ENCODE measurements at regions not wholly inside any gene's neighbourhood (a gene's known extent, or its start where the extent isn't known, plus 50 kb on each side); places are given as distances from the start of the nearest gene placed in this dataset.
"Not testable (repeated sequence)": the region's sequence is repeated elsewhere in the genome, so short reads cannot be mapped to it uniquely, and the experiment has no call there.

GRCh38 chr10:3874990-3875841, 90.2 kb upstream of the KLF6 start:
- dilution Hi-C loops (cut with MboI; ENCODE audit: extremely low pct_ligation_motif_present, low sequenced_read_pairs) (no loop called here), intact Hi-C loops (cut with micrococcal nuclease) (no loop called here)
- Histone ChIP-seq H3K9ac (replicated peaks; ENCODE audit: extremely low read depth, insufficient read depth, low read length) (no peak overlapping the region), H3K4me1 (ENCODE audit: control insufficient read depth, extremely low read depth, insufficient read depth, low read length) (peaks cover 13% of the 10 kb centered on the region), H4K20me1 (replicated peaks; ENCODE audit: control insufficient read depth, extremely low read depth, insufficient read depth, low read length) (no peaks in the 10 kb centered on the region), H3K4me2 (ENCODE audit: insufficient read depth, low read length) (no peak overlapping the region), H2AFZ (ENCODE audit: low read depth, low read length) (no peak overlapping the region), H3K4me3 (replicated peaks in 1 of 3; ENCODE audit: insufficient read depth in 1 of 3, low read depth in 1 of 3, low read length in 3 of 3) (no peak overlapping the region), H3K9me3 (replicated peaks; ENCODE audit: control insufficient read depth, insufficient read depth, low read length) (no peaks in the 10 kb centered on the region), H3K27ac (ENCODE audit: insufficient read depth, low read depth, low read length) (no peak overlapping the region), H3K27me3 (ENCODE audit: control insufficient read depth in 2 of 2, insufficient read depth in 2 of 2, low read length in 2 of 2) (no peaks in the 10 kb centered on the region), H3K9me1 (replicated peaks; ENCODE audit: control insufficient read depth, extremely low read depth, insufficient read depth, low read length) (no peaks in the 10 kb centered on the region), H3K79me2 (ENCODE audit: control insufficient read depth, insufficient read depth, low read length) (no peaks in the 10 kb centered on the region), H3K36me3 (ENCODE audit: control insufficient read depth in 2 of 2, extremely low read depth in 1 of 2, insufficient read depth in 2 of 2, low read length in 2 of 2) (no peaks in the 10 kb centered on the region)
- TF ChIP-seq POLR2A (IDR thresholded peaks at IDR 0.05; ENCODE audit: low read depth, low read length): no peak
- FAIRE-seq (no peak), DNase-seq (ENCODE audit: low read depth, low spot score) (no peak)
- CTCF ChIA-PET: interaction anchor here (1.0 to 1.6 kb wide), 2 partner anchors 10 to 14 kb away, joined by 3 to 7 read pairs; no protein-coding TSS in a partner anchor
- POLR2A ChIA-PET: interaction anchor here (1.0 kb wide), 1 partner anchor 90 kb away, joined by 3 read pairs; the partner anchor contains the start of gene KLF6
- BruUV-seq (replicated peaks): no TSS peak

GRCh38 chr10:3874610-3874989, 89.6 kb upstream of the KLF6 start:
- H3K79me2 ChIP-seq (ENCODE audit: control insufficient read depth, insufficient read depth, low read length); H3K9ac ChIP-seq (replicated peaks; ENCODE audit: extremely low read depth, insufficient read depth, low read length); intact Hi-C loops (cut with micrococcal nuclease); BruUV-seq (replicated peaks); H3K27ac ChIP-seq (ENCODE audit: insufficient read depth, low read depth, low read length); H3K9me3 ChIP-seq (replicated peaks; ENCODE audit: control insufficient read depth, insufficient read depth, low read length); H4K20me1 ChIP-seq (replicated peaks; ENCODE audit: control insufficient read depth, extremely low read depth, insufficient read depth, low read length); dilution Hi-C loops (cut with MboI; ENCODE audit: extremely low pct_ligation_motif_present, low sequenced_read_pairs); H3K27me3 ChIP-seq (ENCODE audit: control insufficient read depth in 2 of 2, insufficient read depth in 2 of 2, low read length in 2 of 2); H3K4me3 ChIP-seq (replicated peaks in 1 of 3; ENCODE audit: insufficient read depth in 1 of 3, low read depth in 1 of 3, low read length in 3 of 3); H3K9me1 ChIP-seq (replicated peaks; ENCODE audit: control insufficient read depth, extremely low read depth, insufficient read depth, low read length); H3K4me2 ChIP-seq (ENCODE audit: insufficient read depth, low read length); H3K36me3 ChIP-seq (ENCODE audit: control insufficient read depth in 2 of 2, extremely low read depth in 1 of 2, insufficient read depth in 2 of 2, low read length in 2 of 2); FAIRE-seq; DNase-seq (ENCODE audit: low read depth, low spot score); H2AFZ ChIP-seq (ENCODE audit: low read depth, low read length): not testable (repeated sequence)
- peaks cover 13% of the 10 kb centered on the region for H3K4me1 ChIP-seq (ENCODE audit: control insufficient read depth, extremely low read depth, insufficient read depth, low read length)
- CTCF ChIA-PET: interaction anchor here (1.0 to 1.6 kb wide), 2 partner anchors 9 to 13 kb away, joined by 3 to 7 read pairs; no protein-coding TSS in a partner anchor
- POLR2A ChIA-PET: interaction anchor here (1.0 kb wide), 1 partner anchor 89 kb away, joined by 3 read pairs; the partner anchor contains the start of gene KLF6
